ENCODE measurements at regions not wholly inside any gene's neighbourhood (a gene's known extent, or its start where the extent isn't known, plus 50 kb on each side); places are given as distances from the start of the nearest gene placed in this dataset.

DNA sequence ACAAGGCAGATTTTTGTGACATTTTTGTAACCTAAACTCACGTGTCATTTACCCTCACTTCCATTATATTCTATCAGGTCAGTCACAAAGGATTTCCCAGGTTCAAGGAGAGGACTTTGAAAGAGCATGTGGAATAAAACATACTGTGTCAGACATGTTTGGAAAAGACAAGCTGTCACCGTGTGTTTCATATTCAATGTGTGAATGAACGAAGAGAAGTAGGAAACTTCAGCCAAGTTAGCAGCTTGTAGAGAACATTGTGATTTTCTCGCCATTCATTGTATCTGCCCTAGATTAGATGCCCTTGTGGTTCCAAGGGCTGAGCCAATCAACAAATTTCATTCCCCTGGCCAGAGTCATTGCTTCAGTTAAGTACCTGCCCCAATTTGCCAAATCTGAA, 2288.9 kb upstream of the PCDH20 start:
- ATAC-seq (ENCODE audit: low FRiP score) (no peak), DNase-seq (ENCODE audit: low spot score) (no peak)
- TF ChIP-seq, protein P1, sequence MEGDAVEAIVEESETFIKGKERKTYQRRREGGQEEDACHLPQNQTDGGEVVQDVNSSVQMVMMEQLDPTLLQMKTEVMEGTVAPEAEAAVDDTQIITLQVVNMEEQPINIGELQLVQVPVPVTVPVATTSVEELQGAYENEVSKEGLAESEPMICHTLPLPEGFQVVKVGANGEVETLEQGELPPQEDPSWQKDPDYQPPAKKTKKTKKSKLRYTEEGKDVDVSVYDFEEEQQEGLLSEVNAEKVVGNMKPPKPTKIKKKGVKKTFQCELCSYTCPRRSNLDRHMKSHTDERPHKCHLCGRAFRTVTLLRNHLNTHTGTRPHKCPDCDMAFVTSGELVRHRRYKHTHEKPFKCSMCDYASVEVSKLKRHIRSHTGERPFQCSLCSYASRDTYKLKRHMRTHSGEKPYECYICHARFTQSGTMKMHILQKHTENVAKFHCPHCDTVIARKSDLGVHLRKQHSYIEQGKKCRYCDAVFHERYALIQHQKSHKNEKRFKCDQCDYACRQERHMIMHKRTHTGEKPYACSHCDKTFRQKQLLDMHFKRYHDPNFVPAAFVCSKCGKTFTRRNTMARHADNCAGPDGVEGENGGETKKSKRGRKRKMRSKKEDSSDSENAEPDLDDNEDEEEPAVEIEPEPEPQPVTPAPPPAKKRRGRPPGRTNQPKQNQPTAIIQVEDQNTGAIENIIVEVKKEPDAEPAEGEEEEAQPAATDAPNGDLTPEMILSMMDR (IDR thresholded peaks at IDR 0.05) = no peak

GRCh38 chr13:63700350-63700749, 2284.7 kb upstream of the PCDH20 start:
- TF ChIP-seq, protein P1 (IDR thresholded peaks at IDR 0.05) = no peak
- no peak for ATAC-seq (ENCODE audit: low FRiP score)
- DNase-seq (ENCODE audit: low spot score) = no peak

- ATAC-seq (ENCODE audit: low FRiP score) = no peak
- TF ChIP-seq, protein P1 (IDR thresholded peaks at IDR 0.05) = no peak
- no peak for DNase-seq (ENCODE audit: low spot score)
Measured at GRCh38 chr13:63699948-63700347, 2284.3 kb upstream of the PCDH20 start.

- ATAC-seq (ENCODE audit: low FRiP score) = no peak
- TF ChIP-seq, protein P1 (IDR thresholded peaks at IDR 0.05) = no peak
- DNase-seq (ENCODE audit: low spot score) = no peak
Measured at GRCh38 chr13:63696055-63696454, 2280.4 kb upstream of the PCDH20 start.

- DNase-seq (ENCODE audit: low spot score) (no peak), ATAC-seq (ENCODE audit: low FRiP score) (no peak)
- TF ChIP-seq, protein P1 (IDR thresholded peaks at IDR 0.05) = no peak
Measured at GRCh38 chr13:63693696-63694095, 2278.0 kb upstream of the PCDH20 start.

DNA sequence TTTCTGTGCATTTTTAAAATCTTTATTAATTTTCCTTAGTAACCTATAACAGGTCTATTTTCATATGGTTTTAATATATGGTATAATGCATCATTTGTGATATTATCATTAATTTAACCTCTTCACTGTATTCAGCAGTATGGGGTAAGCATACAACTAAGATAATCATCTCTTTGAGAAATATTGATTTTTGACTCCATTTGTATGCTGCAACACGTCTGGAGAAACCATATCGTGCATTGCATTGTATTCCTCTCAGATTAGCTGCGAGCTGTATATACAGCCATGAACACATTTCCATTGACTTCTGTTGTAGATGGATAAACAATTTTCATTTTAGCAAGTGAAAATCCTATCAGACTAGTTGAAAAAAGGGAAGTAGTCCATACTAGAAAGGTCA, 2275.8 kb upstream of the PCDH20 start:
- TF ChIP-seq, protein P1 (IDR thresholded peaks at IDR 0.05) = no peak
- no peak for DNase-seq (ENCODE audit: low spot score)
- no peak for ATAC-seq (ENCODE audit: low FRiP score)

GRCh38 chr13:63690672-63691071, 2275.0 kb upstream of the PCDH20 start:
- ATAC-seq (ENCODE audit: low FRiP score) (no peak), DNase-seq (ENCODE audit: low spot score) (no peak)
- TF ChIP-seq, protein P1 (IDR thresholded peaks at IDR 0.05) = no peak

All from omental fat pad (tissue), 3 donors.